H1 (cell line): ENCODE measurements at regions not wholly inside any gene's neighbourhood (a gene's known extent, or its start where the extent isn't known, plus 50 kb on each side); places are given as distances from the start of the nearest gene placed in this dataset.

Source experiments
- CTCF ChIA-PET: fragments of 300-600 bp; sonication (Branson Sonifier 250); formaldehyde crosslinking; loops from one replicate; lab custom pipeline; 2021; ENCODE audit not compliant: partially characterized antibody; lab: Charles Lee
- POLR2A ChIA-PET: fragments of 300-600 bp; sonication (Branson Sonifier 250); formaldehyde crosslinking; loops from one replicate; lab custom pipeline; 2021; ENCODE audit warnings: inconsistent platforms; ENCODE audit not compliant: partially characterized antibody; lab: Charles Lee
- DNase-seq, 2 experiments: peaks; one replicate each; pipeline versions ENCODE4 v3.0.0 to v3.0.0-alpha.2; 2010 to 2022; ENCODE audit warnings: low spot score in 2 of 2, low read depth in 1 of 2, mixed read lengths in 1 of 2
- FAIRE-seq: peaks from 2 replicates; lab custom pipeline; 2011; peaks lifted over from hg19 to GRCh38; lab: Jason Lieb, UNC
- H2AFZ ChIP-seq: 2 replicates; pipeline ENCODE4 v1.8.1; 2012; ENCODE audit warnings: low read length, inconsistent platforms
- H2AK5ac ChIP-seq: 2 replicates; pipeline ENCODE4 v1.6.1; 2013; ENCODE audit warnings: low read depth, low read length
- H2BK120ac ChIP-seq: replicated peaks from 2 replicates; pipeline ENCODE3; 2013; ENCODE audit warnings: low read depth, low read length, inconsistent platforms
- H2BK12ac ChIP-seq: 2 replicates; pipeline ENCODE4 v1.6.1; 2013; ENCODE audit warnings: low read depth, low read length
- H2BK15ac ChIP-seq: 2 replicates; pipeline ENCODE4 v1.6.1; 2013; ENCODE audit warnings: low read length
- H2BK20ac ChIP-seq: 2 replicates; pipeline ENCODE4 v1.6.1; 2013; ENCODE audit warnings: low read length
- H2BK5ac ChIP-seq: 2 replicates; pipeline ENCODE4 v1.6.1; 2013; ENCODE audit warnings: low read depth, low read length
- H3K14ac ChIP-seq: 2 replicates; pipeline ENCODE4 v1.6.1; 2013; ENCODE audit warnings: inconsistent platforms; ENCODE audit not compliant: insufficient read length
- H3K18ac ChIP-seq: 2 replicates; pipeline ENCODE4 v1.6.1; 2013; ENCODE audit warnings: low read length; ENCODE audit errors: extremely low read depth
- H3K23ac ChIP-seq: 2 replicates; pipeline ENCODE4 v1.6.1; 2013; ENCODE audit warnings: inconsistent platforms; ENCODE audit not compliant: insufficient read length
- H3K23me2 ChIP-seq: 2 replicates; pipeline ENCODE4 v1.6.1; 2013; ENCODE audit warnings: low read depth, low read length
- H3K27ac ChIP-seq: 2 replicates; pipeline ENCODE4 v1.6.1; 2011; ENCODE audit warnings: low read depth, low read length, inconsistent platforms
- H3K27me3 ChIP-seq, 4 experiments: replicated peaks in 1 of 4; 1 replicate in 1 of 4; 2 replicates in 3 of 4; pipeline versions ENCODE4 v1.6.1 to v1.8.1; 2011 to 2013; ENCODE audit warnings: low read length in 3 of 4, mild to moderate bottlenecking in 3 of 4, inconsistent platforms in 2 of 4, mixed read lengths in 2 of 4, moderate library complexity in 1 of 4; ENCODE audit not compliant: control insufficient read depth in 3 of 4, insufficient read depth in 3 of 4; ENCODE audit errors: extremely low read depth in 1 of 4
- H3K36me3 ChIP-seq, 4 experiments: 2 replicates each; pipeline versions ENCODE4 v1.6.1 to v1.8.1; 2011 to 2013; ENCODE audit warnings: mild to moderate bottlenecking in 4 of 4, low read length in 3 of 4, moderate library complexity in 2 of 4, control low read depth in 1 of 4, inconsistent platforms in 1 of 4; ENCODE audit not compliant: insufficient read depth in 4 of 4, control insufficient read depth in 2 of 4
- H3K4ac ChIP-seq: replicated peaks from 2 replicates; pipeline ENCODE3; 2013; ENCODE audit warnings: low read length, low read depth, mixed read lengths, inconsistent platforms; ENCODE audit not compliant: insufficient read length
- H3K4me1 ChIP-seq, 4 experiments: replicated peaks in 1 of 4; 1 replicate in 1 of 4; 2 replicates in 3 of 4; pipeline versions ENCODE4 v1.6.1 to v1.8.1; 2011 to 2013; ENCODE audit warnings: low read length in 3 of 4, inconsistent platforms in 2 of 4, mixed read lengths in 1 of 4; ENCODE audit not compliant: insufficient read depth in 4 of 4, control insufficient read depth in 3 of 4
- H3K4me2 ChIP-seq, 2 experiments: 2 replicates each; pipeline versions ENCODE4 v1.6.1 to v1.8.1; 2011 to 2013; ENCODE audit warnings: low read depth in 2 of 2, low read length in 2 of 2, control low read depth in 1 of 2, inconsistent platforms in 1 of 2, mild to moderate bottlenecking in 1 of 2; ENCODE audit not compliant: insufficient read depth in 1 of 2
- H3K4me3 ChIP-seq, 4 experiments: fragments of 200-600, 300-600 bp in 1 of 4; sonication (generic), shearing (Covaris generic), sonication (Bioruptor Twin) in 1 of 4; 2 replicates each; pipeline versions ENCODE4 v1.5.1 to v1.8.1; 2011 to 2016; ENCODE audit warnings: low read length in 4 of 4, low read depth in 3 of 4, control low read depth in 2 of 4, inconsistent platforms in 2 of 4, mild to moderate bottlenecking in 2 of 4, mixed read lengths in 1 of 4, moderate library complexity in 1 of 4; ENCODE audit not compliant: insufficient read depth in 2 of 4; ENCODE audit errors: extremely low read depth in 1 of 4
- H3K56ac ChIP-seq: replicated peaks from 2 replicates; pipeline ENCODE3; 2013; ENCODE audit warnings: low read depth, mild to moderate bottlenecking, mixed read lengths, low read length, inconsistent platforms; ENCODE audit not compliant: insufficient read length
- H3K79me1 ChIP-seq: 2 replicates; pipeline ENCODE4 v1.6.1; 2013; ENCODE audit warnings: low read depth, low read length, control low read depth
- H3K79me2 ChIP-seq, 2 experiments: 2 replicates each; pipeline versions ENCODE4 v1.6.1 to v1.8.1; 2012 to 2013; ENCODE audit warnings: low read length in 2 of 2, mild to moderate bottlenecking in 2 of 2, inconsistent platforms in 1 of 2; ENCODE audit not compliant: insufficient read depth in 2 of 2, control insufficient read depth in 1 of 2
- H3K9ac ChIP-seq, 4 experiments: replicated peaks in 1 of 4; 1 replicate in 1 of 4; 2 replicates in 3 of 4; pipeline versions ENCODE4 v1.6.1 to v1.8.1; 2011 to 2013; ENCODE audit warnings: low read depth in 3 of 4, low read length in 3 of 4, control low read depth in 2 of 4, mild to moderate bottlenecking in 2 of 4, moderate library complexity in 2 of 4, inconsistent platforms in 1 of 4; ENCODE audit errors: extremely low read depth in 1 of 4
- H3K9me3 ChIP-seq, 2 experiments: 2 replicates each; pipeline versions ENCODE4 v1.6.1 to v1.8.1; 2012 to 2013; ENCODE audit warnings: mild to moderate bottlenecking in 2 of 2, moderate library complexity in 2 of 2, control low read depth in 1 of 2, inconsistent platforms in 1 of 2, low read depth in 1 of 2, low read length in 1 of 2, mixed read lengths in 1 of 2; ENCODE audit not compliant: insufficient read depth in 2 of 2
- H4K20me1 ChIP-seq, 2 experiments: replicated peaks in 1 of 2; 2 replicates each; pipeline versions ENCODE3 to v1.8.1; 2011 to 2013; ENCODE audit warnings: inconsistent platforms in 2 of 2, low read length in 2 of 2, mild to moderate bottlenecking in 1 of 2; ENCODE audit not compliant: insufficient read depth in 2 of 2, control insufficient read depth in 1 of 2
- H4K5ac ChIP-seq: 2 replicates; pipeline ENCODE4 v1.6.1; 2013; ENCODE audit warnings: low read length, low read depth, mixed read lengths, inconsistent platforms; ENCODE audit not compliant: insufficient read length
- H4K8ac ChIP-seq: 2 replicates; pipeline ENCODE4 v1.8.0; 2013; ENCODE audit warnings: mild to moderate bottlenecking, moderate library complexity, low read length, inconsistent platforms; ENCODE audit not compliant: insufficient read depth; ENCODE audit errors: extremely low read depth
- H4K91ac ChIP-seq: replicated peaks from 2 replicates; pipeline ENCODE3; 2013; ENCODE audit warnings: low read length, mixed read lengths, inconsistent platforms; ENCODE audit not compliant: insufficient read length
- ATF2 ChIP-seq: IDR thresholded peaks from 2 replicates; pipeline ENCODE4 v1.6.1; 2012; ENCODE audit warnings: low read length, inconsistent platforms
- BRCA1 ChIP-seq: IDR thresholded peaks from 2 replicates; pipeline ENCODE4 v1.6.1; 2012; ENCODE audit warnings: low read depth, low read length, improper control_type of control experiment
- CTBP2 ChIP-seq: IDR thresholded peaks from 2 replicates; pipeline ENCODE4 v1.7.0; 2011; ENCODE audit warnings: borderline replicate concordance, mild to moderate bottlenecking, moderate library complexity, mixed read lengths, low read length; ENCODE audit not compliant: insufficient read depth, insufficient read length
- FOSL1 ChIP-seq: IDR thresholded peaks from 2 replicates; pipeline ENCODE4 v1.6.1; 2011; ENCODE audit warnings: mild to moderate bottlenecking, low read depth, low read length, moderate library complexity; ENCODE audit not compliant: insufficient read depth
- GABPA ChIP-seq: IDR thresholded peaks from 2 replicates; pipeline ENCODE4 v1.6.1; 2011; ENCODE audit warnings: mild to moderate bottlenecking, low read length, moderate library complexity, borderline replicate concordance; ENCODE audit not compliant: insufficient read depth
- HDAC2 ChIP-seq, 2 experiments: fragments of 300-600 bp in 1 of 2; sonication (generic) in 1 of 2; IDR thresholded peaks; 2 replicates each; pipeline ENCODE4 v1.6.1; 2011 to 2012; ENCODE audit warnings: low read depth in 2 of 2, low read length in 2 of 2, mild to moderate bottlenecking in 2 of 2, moderate library complexity in 2 of 2, borderline replicate concordance in 1 of 2, inconsistent platforms in 1 of 2
- JUND ChIP-seq: IDR thresholded peaks from 2 replicates; pipeline ENCODE4 v1.6.1; 2011; ENCODE audit warnings: mild to moderate bottlenecking, improper control_type of control experiment, low read length
- KDM5A ChIP-seq: fragments of 200-600 bp; IDR thresholded peaks from 2 replicates; pipeline ENCODE4 v1.7.1; 2012; ENCODE audit warnings: mild to moderate bottlenecking, low read length, inconsistent platforms, mixed read lengths
- NRF1 ChIP-seq: IDR thresholded peaks from 2 replicates; pipeline ENCODE4 v1.6.1; 2011; ENCODE audit warnings: mild to moderate bottlenecking, low read depth, low read length, improper control_type of control experiment
- POLR2AphosphoS5 ChIP-seq: IDR thresholded peaks from 2 replicates; pipeline ENCODE4 v1.6.1; 2011; ENCODE audit warnings: low read depth, low read length
- POU5F1 ChIP-seq: IDR thresholded peaks from 2 replicates; pipeline ENCODE4 v1.6.1; 2011; ENCODE audit warnings: low read depth, mild to moderate bottlenecking, low read length, moderate library complexity
- SIRT6 ChIP-seq: IDR thresholded peaks from one replicate; pipeline ENCODE4 v1.7.1; 2012; ENCODE audit warnings: low read length, inconsistent platforms
- SP2 ChIP-seq: IDR thresholded peaks from 2 replicates; pipeline ENCODE4 v1.6.1; 2012; ENCODE audit warnings: mild to moderate bottlenecking, low read length, inconsistent platforms
- SRF ChIP-seq: IDR thresholded peaks from 2 replicates; pipeline ENCODE4 v1.6.1; 2011; ENCODE audit warnings: mild to moderate bottlenecking, low read depth, low read length, moderate library complexity
- WGBS, 2 experiments: shearing (Covaris generic) in 1 of 2; methylation state at CpG; one replicate each; pipeline versions ENCODE4 v1.1.6 to v1.1.7; 2013 to 2015; ENCODE audit warnings: low lambda C conversion rate in 2 of 2, mixed read lengths in 2 of 2, inconsistent platforms in 1 of 2, low coverage in 1 of 2, missing lambda C conversion rate in 1 of 2; ENCODE audit not compliant: insufficient replicate concordance in 2 of 2, insufficient coverage in 1 of 2, insufficient read length in 1 of 2; ENCODE audit errors: extremely low coverage in 1 of 2, missing lambda C conversion rate in 1 of 2; 5-methylcytosine and 5-hydroxymethylcytosine counted together

GRCh38 chr1:227508431-227508830, 54.9 kb upstream of the ZNF678 start:
- Histone ChIP-seq H3K23me2 (no peaks in the 10 kb centered on the region), H3K4ac (no peak overlapping the region), H2BK12ac (no peak overlapping the region), H2BK120ac (no peak overlapping the region), H3K4me1 (no peaks in the 10 kb centered on the region), H2AFZ (no peak overlapping the region), H3K14ac (no peak overlapping the region), H3K79me1 (no peaks in the 10 kb centered on the region), H4K8ac (no peak overlapping the region), H2BK5ac (no peak overlapping the region), H2BK15ac (no peak overlapping the region), H3K23ac (no peak overlapping the region), H4K5ac (no peak overlapping the region), H4K20me1 (no peaks in the 10 kb centered on the region), H3K18ac (no peak overlapping the region), H3K4me2 (no peak overlapping the region), H2BK20ac (no peak overlapping the region), H3K56ac (no peak overlapping the region), H4K91ac (no peak overlapping the region), H3K9me3 (no peaks in the 10 kb centered on the region), H3K36me3 (no peaks in the 10 kb centered on the region), H3K79me2 (no peaks in the 10 kb centered on the region), H3K4me3 (no peak overlapping the region), H3K27me3 (no peaks in the 10 kb centered on the region), H3K9ac (no peak overlapping the region), H2AK5ac (no peak overlapping the region), H3K27ac (no peak overlapping the region)
- ChIA-PET CTCF (no interaction called here), POLR2A (no interaction called here)
- 90% methylated on average over 2 of the region's 2 CpGs; no CpG with 5 or more reads in 1 of the 2 experiments for WGBS, 2 experiments
- no peak for DNase-seq
- FAIRE-seq = no peak
- TF ChIP-seq HDAC2 (IDR thresholded peaks at IDR 0.05; ENCODE audit: borderline replicate concordance in 1 of 2, low read depth in 2 of 2, low read length in 2 of 2) = no peak
- TF ChIP-seq NRF1 = no peak
- TF ChIP-seq SRF = no peak
- no peak for TF ChIP-seq FOSL1
- no peak for TF ChIP-seq KDM5A
- no peak for TF ChIP-seq JUND
- TF ChIP-seq SP2 = no peak
- no peak for TF ChIP-seq BRCA1
- TF ChIP-seq GABPA = no peak
- no peak for TF ChIP-seq POLR2AphosphoS5
- no peak for TF ChIP-seq CTBP2
- no peak for TF ChIP-seq POU5F1
- no peak for TF ChIP-seq ATF2
- TF ChIP-seq SIRT6 = no peak
